Stimulated activated CD4-positive, alpha-beta T cell treated with anti-CD3 and anti-CD28 coated beads, Interleukin-2, amount 100 ng/mL, for 48 hours (primary cell): ENCODE measurements at regions not wholly inside any gene's neighbourhood (a gene's known extent, or its start where the extent isn't known, plus 50 kb on each side); places are given as distances from the start of the nearest gene placed in this dataset.

Source experiments
- DNase-seq, 2 donors: peaks; one replicate each; pipeline ENCODE4 v3.0.0-alpha.2; 2020

- DNase-seq, result no peak
Measured at GRCh38 chrX:39519566-39520301, 578.0 kb downstream of the BCOR start.

DNA sequence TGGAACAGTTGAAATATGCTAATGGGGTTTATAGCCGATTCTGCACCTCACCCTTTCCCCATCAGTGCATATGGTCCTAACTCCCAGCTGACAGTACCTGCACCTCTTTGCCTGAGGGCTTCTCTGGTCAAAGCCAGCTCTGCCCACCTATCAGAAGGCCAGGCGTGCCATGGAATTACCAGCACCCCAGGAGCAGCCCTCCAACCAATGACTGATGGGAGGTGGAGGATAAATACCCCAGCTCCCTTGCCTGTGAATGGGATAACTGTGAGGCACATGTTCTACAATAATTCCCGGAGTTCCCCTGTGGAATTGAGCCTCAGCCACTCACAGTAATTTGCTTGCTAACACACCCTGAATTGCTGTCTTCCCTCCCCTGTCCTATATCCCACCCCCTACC is 572.0 kb downstream of the BCOR start:
- no peak for DNase-seq

DNA sequence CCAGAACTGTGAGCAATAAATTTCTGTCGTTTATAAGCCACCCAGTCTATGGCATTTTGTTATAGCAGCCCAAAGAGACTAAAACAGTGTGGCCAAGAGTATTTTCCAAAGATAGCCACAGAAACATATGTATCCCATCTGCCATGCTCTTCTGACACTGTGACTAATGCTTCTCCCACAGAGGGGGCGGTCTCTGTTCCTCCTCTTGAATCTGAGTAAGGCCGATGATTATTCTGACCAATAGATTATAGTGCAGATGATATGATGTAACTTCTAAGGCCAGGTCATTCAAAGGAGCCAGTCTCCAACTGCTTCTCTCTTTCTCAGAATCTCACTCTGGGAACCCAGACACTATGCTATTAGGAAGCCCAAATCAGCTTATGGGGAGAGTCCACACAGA is 570.7 kb downstream of the BCOR start:
- no peak for DNase-seq

DNA sequence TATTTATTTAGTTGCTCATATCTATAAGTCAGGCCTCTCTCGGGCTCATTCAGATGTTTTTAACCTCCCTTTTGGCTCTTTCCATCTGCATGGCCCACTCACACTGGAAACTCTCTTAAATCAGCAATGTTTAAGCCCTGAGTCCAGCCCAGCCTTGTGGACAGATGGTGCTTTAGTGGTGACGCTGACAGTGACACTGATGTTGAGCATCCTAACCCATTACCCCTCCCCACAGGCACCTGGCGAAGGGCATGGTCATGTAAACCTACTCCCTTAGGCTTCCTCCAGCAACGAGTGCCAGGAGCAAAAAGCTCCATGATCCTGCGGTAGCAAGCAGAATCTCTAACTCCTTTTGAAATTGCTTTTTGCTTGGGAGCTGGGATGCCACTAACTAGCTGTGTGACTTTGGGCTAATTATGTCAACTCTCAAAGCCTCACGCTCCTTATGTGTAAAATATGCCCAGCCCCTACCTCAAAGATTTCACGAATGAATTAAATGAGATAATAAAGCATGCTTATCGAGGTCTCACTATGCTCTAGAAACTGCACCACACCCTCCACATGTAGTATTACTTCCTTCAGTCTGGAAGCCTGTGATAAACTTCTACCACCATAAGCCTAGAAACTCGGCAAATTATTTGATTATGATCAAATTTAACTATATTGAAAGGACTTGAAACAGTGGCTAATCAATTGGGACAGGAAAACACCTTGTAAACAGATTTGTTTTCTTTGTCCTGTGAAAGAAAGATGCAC is 569.4 kb downstream of the BCOR start:
- no peak for DNase-seq

DNA sequence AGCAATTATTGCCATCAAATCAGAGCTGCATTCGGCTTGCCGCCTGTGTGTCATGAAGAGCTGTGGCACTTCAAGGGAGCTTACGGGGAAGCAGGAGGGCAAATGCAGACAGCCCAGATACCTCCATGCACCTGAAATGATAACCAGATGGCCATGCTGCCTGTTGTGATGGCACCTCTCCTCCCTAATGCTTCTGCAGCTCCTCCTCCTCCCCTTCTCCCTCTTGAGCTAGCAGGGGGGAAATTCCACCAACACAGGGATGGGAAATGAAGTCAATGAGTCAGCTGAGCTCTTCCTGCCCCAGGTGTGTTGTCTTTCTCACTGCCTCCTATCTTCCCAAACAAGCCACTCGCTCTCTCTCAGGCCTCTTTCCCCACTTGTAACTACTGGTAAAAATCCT is 565.0 kb downstream of the BCOR start:
- no peak for DNase-seq

DNA sequence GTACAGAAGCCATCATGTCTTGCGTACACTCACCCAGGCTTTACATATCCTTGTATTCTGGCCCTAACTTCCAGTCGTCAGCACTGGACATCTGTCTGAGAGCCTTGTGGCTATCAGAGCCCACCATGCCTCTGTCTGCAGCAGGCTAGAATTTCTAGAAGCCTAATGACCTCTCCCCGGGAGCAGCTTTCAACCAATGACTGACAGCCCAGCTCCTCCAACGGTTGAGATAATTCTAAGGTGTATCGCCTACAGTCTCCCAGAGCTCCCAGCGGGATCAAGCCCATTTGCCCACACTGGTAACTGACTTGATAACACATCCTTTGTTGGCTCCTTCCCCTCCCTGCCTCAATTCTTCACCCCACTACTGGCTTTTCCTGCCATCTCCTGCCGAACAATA is 562.8 kb downstream of the BCOR start:
- DNase-seq, result no peak

GRCh38 chrX:39536211-39536610 is 561.5 kb downstream of the BCOR start:
- no peak for DNase-seq

- DNase-seq, result no peak
Measured at GRCh38 chrX:39541881-39542280, 555.9 kb downstream of the BCOR start.

DNA sequence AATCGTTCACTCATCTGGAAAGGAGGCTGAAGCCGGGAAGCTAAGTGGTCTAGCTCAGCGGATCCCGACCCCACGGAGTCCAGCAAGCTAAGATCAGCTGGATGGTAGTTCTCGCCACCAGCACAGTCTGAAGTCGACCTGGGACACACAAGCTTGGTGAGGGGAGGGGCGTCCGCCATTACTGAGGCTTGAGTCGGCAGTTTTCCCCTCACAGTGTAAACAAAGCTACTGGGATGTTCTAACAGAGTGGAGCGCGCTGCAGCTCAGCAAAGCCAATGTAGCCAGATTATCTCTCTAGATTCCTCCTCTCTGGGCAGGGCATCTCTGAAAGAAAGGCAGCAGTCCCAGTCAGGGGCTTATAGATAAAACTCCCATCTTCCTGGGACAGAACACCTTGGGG is 555.4 kb downstream of the BCOR start:
- DNase-seq, result no peak

DNA sequence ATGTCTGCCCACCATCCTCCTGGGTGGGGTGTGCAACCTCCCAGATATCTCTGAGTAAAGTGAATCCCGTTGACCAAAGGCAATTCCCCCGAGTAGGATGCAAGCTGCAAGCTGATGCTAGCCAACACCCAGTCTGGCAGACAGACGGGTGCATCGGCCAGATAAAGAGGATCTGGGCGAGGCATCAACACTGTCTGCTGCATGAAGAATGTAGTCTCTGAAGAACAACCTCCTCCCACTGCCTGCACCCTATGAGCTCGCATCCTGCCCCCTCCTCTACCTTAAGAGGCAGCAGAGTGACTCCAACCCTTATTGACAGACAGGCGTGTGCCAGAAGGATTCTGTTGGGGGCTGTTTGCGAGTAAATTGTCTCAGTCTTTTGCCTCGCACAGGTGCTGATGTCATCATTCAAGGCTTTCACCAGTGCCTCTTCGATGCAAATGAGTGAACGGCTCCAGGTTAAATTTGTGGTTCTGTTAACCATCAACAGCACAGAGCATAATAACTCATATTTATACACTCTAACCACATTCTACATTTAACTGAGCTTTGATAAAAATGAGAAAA is 546.9 kb downstream of the BCOR start:
- DNase-seq, result no peak

GRCh38 chrX:39551762-39552161 is 546.0 kb downstream of the BCOR start:
- DNase-seq, result no peak

GRCh38 chrX:39555431-39555830 is 542.3 kb downstream of the BCOR start:
- no peak for DNase-seq

- DNase-seq, result no peak
Measured at GRCh38 chrX:39556056-39556455, 541.7 kb downstream of the BCOR start.

- DNase-seq, result no peak
Measured at GRCh38 chrX:39559229-39559628, 538.5 kb downstream of the BCOR start.

DNA sequence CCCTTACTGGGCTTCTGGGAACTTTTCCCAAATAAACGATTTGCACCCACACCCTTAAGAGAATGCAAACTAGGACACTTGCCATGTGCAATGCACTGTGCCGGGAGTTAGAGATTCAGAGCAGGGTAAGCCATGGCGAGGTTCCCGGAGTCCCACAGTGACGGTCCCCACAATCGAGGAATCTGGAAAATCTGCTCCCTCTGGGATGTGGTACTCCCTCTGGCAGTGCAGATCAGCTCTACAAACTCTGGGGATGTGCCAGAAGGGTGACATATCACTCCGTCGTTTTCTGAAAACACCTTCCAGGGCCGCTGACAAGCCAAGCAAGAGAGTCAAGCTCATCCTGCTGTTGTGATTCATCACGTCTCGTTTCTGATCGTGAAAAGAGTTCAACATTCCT is 537.5 kb downstream of the BCOR start:
- no peak for DNase-seq

- DNase-seq, result no peak
Measured at GRCh38 chrX:39563178-39563577, 534.6 kb downstream of the BCOR start.

DNA sequence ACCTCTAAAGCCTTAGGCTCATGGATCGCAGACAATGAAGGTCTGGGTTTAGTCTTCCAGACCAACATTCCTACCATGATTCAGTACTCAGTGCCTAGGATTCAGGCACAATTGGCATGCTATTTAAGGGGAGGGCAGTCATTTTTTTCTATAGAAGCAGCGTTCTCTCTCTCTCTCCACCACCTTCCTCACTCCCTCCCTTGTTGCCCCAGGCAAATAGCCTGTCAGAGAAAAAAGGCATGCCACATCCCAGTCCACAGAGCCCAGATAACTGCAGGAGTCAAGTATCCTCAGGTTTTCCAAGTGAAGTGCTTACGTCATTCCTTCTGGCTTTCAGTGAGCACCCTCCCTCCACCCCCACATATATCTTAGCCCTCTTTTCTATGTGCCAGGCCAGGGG is 533.0 kb downstream of the BCOR start:
- DNase-seq, result no peak

GRCh38 chrX:39574178-39574577 is 523.6 kb downstream of the BCOR start:
- no peak for DNase-seq

GRCh38 chrX:39576041-39576872 is 521.5 kb downstream of the BCOR start:
- no peak for DNase-seq

- DNase-seq, result no peak
Measured at GRCh38 chrX:39577206-39577984, 520.4 kb downstream of the BCOR start.

DNA sequence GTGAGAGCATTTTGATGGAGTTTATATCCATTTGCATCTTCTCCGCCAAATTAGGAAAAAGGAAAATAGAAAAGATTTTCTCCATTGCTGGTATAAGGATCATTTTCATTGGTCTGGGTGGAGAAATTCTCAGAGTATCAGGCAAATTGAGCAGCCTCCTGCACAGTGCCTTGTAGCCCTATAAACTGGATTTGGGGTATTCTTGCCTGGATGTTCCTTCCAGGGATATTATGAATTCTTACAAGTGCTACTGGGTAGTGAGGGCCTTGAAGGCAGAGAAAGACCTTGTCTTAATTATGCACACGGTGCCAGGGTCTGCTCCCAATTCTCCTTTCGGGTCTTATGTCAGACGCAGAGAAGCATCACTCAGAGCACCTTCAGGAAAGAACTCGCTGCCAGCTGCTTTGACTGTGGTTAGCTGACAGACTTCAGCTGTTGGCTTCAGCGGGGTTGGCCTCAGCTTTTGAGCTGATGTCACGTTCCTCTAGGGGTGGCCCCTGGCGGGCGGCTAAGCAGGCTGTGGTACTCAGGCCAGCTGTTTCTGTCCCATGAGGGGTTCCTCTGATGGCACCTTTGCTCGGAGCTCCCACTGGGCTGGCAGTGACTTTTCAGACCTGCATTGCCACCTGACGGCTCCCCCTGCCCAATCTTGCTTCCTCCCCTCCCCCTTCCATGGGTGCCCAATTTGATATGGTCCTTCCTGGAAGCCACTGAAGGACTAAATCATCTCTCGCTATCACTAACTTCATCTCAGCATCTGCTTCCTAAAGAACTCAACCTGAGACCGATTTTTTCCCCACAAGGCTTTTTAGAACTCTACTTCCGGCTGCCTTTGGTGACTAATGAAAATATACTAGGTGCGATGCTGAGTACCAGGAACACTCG is 519.5 kb downstream of the BCOR start:
- peak; percentile 41 to 46 for DNase-seq
